Body of pancreas (tissue), 4 donors: ENCODE measurements at regions not wholly inside any gene's neighbourhood (a gene's known extent, or its start where the extent isn't known, plus 50 kb on each side); places are given as distances from the start of the nearest gene placed in this dataset.
"Not testable (repeated sequence)": the region's sequence is repeated elsewhere in the genome, so short reads cannot be mapped to it uniquely, and the experiment has no call there.

Experiments used
- ATAC-seq: fragments of 150-250 bp; one replicate; pipeline ENCODE4 v1.9.1; 2016
- DNase-seq, 4 donors: peaks; one replicate each; pipeline ENCODE4 v3.0.0-alpha.2; 2019
- H3K27ac ChIP-seq, 4 donors: fragments of 200-600 bp; sonication (generic); 1 replicate in 3 of 4; 2 replicates in 1 of 4; pipeline versions ENCODE4 v1.5.1 to v1.6.1; 2016 to 2019; ENCODE audit warnings: mild to moderate bottlenecking in 1 of 4, mixed read lengths in 1 of 4, moderate library complexity in 1 of 4
- H3K27me3 ChIP-seq, 2 donors: fragments of 200-600 bp; sonication (generic); one replicate each; pipeline ENCODE4 v1.6.0; 2016; ENCODE audit warnings: mild to moderate bottlenecking in 1 of 2
- H3K36me3 ChIP-seq, 2 donors: fragments of 200-600 bp; sonication (generic); replicated peaks in 1 of 2; 2 replicates each; pipeline ENCODE4 v1.5.1; 2016; ENCODE audit warnings: low read depth in 2 of 2; ENCODE audit not compliant: insufficient read depth in 1 of 2
- H3K4me1 ChIP-seq: fragments of 200-600 bp; sonication (generic); one replicate; pipeline ENCODE4 v1.6.0; 2016
- H3K4me3 ChIP-seq, 2 donors: fragments of 200-600 bp; sonication (generic); 1 replicate in 1 of 2; 2 replicates in 1 of 2; pipeline ENCODE4 v1.5.1; 2016 to 2019
- H3K9me3 ChIP-seq, 3 donors: fragments of 200-600 bp; sonication (generic); 1 replicate in 2 of 3; 2 replicates in 1 of 3; pipeline ENCODE4 v1.5.1; 2016
- POLR2A ChIP-seq, 3 donors: fragments of 450-650 bp; IDR thresholded peaks; one replicate each; pipeline ENCODE4 v1.6.1; 2016; ENCODE audit warnings: antibody characterized with exemption in 3 of 3, mild to moderate bottlenecking in 2 of 3
- WGBS, 2 donors: methylation state at CpG; one replicate each; pipeline ENCODE4 v1.1.5; 2017; 5-methylcytosine and 5-hydroxymethylcytosine counted together
- intact Hi-C: fragments of 100-400 bp; cut with DNase I; formaldehyde crosslinking; loops from one replicate; pipeline ENCODE4 v1.15.1; 2023
- TF ChIP-seq, protein P1 (sequence below), 7 experiments: fragments of 450-650 bp in 4 of 7; fragments of 200-600 bp in 3 of 7; sonication (generic) in 3 of 7; IDR thresholded peaks; one replicate each; pipeline ENCODE4 v1.5.1; 2016 to 2019; ENCODE audit warnings: antibody characterized with exemption in 7 of 7

DNA sequence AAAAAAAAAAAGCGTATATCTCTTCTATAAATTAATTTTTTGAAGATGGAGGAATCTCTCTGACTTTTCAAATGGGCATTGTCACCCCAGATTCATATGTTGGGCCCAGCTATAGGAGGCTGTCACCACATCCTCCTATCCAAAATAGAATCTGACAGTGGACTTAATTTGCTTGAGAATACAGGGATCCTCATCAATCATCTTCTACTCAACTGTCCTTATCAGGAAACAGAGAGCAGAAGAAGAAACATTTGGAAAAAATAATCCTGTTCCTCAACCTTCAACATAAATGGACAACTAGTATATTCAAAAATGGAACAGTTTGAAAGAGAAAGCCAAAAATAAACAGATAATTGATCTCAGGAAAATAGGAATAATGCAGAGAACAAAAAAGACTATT lies 725.4 kb upstream of the INTU start:
- H3K27ac ChIP-seq = no peak overlapping the region
- 26 to 29% methylated on average over 1 of the region's 1 CpG for WGBS, 2 donors
- no peak for ATAC-seq
- no peaks in the 10 kb centered on the region for H3K27me3 ChIP-seq
- no peak overlapping the region for H3K4me3 ChIP-seq
- no peaks in the 10 kb centered on the region for H3K36me3 ChIP-seq
- TF ChIP-seq, protein P1, sequence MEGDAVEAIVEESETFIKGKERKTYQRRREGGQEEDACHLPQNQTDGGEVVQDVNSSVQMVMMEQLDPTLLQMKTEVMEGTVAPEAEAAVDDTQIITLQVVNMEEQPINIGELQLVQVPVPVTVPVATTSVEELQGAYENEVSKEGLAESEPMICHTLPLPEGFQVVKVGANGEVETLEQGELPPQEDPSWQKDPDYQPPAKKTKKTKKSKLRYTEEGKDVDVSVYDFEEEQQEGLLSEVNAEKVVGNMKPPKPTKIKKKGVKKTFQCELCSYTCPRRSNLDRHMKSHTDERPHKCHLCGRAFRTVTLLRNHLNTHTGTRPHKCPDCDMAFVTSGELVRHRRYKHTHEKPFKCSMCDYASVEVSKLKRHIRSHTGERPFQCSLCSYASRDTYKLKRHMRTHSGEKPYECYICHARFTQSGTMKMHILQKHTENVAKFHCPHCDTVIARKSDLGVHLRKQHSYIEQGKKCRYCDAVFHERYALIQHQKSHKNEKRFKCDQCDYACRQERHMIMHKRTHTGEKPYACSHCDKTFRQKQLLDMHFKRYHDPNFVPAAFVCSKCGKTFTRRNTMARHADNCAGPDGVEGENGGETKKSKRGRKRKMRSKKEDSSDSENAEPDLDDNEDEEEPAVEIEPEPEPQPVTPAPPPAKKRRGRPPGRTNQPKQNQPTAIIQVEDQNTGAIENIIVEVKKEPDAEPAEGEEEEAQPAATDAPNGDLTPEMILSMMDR (IDR thresholded peaks at IDR 0.05) = no peak
- TF ChIP-seq POLR2A (IDR thresholded peaks at IDR 0.05) = no peak
- H3K4me1 ChIP-seq = no peaks in the 10 kb centered on the region
- DNase-seq = no peak
- intact Hi-C loops = no loop called here
- no peaks in the 10 kb centered on the region for H3K9me3 ChIP-seq

DNA sequence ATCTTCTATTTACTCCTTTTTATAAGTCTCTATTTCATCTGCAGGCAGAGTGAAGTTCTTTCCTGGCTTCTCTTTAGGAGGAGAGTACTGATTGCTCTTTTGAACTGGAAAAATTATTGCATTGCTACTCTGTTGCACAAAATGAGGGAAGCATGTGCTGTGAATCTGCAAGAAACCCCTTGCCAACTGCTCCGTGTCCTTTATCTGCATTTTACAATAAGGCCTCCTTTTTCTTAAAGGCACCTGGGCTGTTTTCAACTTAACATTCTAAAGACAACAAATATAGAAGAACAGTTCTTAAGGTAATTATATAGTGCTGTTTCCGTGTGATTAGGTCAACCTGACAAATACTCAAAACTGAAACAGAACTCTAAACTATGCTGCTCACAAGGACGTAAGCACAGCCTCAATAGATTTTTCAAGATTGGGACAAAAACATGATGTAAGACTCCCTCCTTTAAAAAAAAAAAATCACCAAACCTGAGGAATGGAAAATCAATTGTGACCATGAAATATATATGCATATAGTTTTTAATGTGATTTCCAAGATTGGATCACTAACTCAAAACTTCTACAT lies 716.6 kb upstream of the INTU start:
- ATAC-seq = no peak
- WGBS, 2 donors = 29 to 40% methylated on average over 3 of the region's 3 CpGs

DNA sequence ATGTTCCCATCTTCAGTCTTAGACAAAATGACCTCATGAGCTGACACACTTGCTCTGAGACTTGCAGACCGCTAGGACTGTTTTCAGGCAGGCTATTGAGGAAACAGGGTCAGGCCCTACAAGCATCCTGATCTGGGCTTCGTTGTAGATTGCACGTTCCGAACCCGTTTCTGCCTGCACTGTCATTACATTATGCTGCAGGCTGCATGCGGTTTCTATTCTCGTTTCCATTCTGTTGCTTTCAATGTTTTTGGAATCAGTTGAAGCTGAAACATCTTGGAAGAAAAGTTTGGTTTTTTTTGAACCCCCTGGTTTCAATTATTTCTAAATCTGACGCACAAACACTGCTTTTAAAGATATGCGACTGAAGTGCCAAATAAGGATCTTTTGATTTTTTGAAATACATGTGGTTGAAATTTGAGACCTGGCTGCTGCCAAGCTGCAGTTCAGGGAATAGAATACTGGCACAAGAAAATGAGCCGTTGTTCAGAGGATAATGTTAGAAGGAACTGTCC lies 716.1 kb upstream of the INTU start:
- TF ChIP-seq POLR2A (IDR thresholded peaks at IDR 0.05) = no peak
- TF ChIP-seq, protein P1 (IDR thresholded peaks at IDR 0.05) = no peak
- 55 to 62% methylated on average over 10 of the region's 10 CpGs for WGBS, 2 donors
- Histone ChIP-seq H3K4me3 (no peak overlapping the region), H3K4me1 (no peaks in the 10 kb centered on the region), H3K27ac (no peak overlapping the region), H3K36me3 (no peaks in the 10 kb centered on the region), H3K27me3 (no peaks in the 10 kb centered on the region), H3K9me3 (no peaks in the 10 kb centered on the region)
- intact Hi-C loops = no loop called here
- ATAC-seq (no peak), DNase-seq (no peak)

More for the DNA sequence above, 716.6 kb upstream of the INTU start:
- no peaks in the 10 kb centered on the region for H3K9me3 ChIP-seq
- DNase-seq = no peak
- intact Hi-C loops = no loop called here
- no peaks in the 10 kb centered on the region for H3K27me3 ChIP-seq
- H3K36me3 ChIP-seq = no peaks in the 10 kb centered on the region
- no peaks in the 10 kb centered on the region for H3K4me1 ChIP-seq
- no peak overlapping the region for H3K4me3 ChIP-seq
- H3K27ac ChIP-seq = no peak overlapping the region
- TF ChIP-seq, protein P1 (IDR thresholded peaks at IDR 0.05) = no peak
- no peak for TF ChIP-seq POLR2A (IDR thresholded peaks at IDR 0.05)

DNA sequence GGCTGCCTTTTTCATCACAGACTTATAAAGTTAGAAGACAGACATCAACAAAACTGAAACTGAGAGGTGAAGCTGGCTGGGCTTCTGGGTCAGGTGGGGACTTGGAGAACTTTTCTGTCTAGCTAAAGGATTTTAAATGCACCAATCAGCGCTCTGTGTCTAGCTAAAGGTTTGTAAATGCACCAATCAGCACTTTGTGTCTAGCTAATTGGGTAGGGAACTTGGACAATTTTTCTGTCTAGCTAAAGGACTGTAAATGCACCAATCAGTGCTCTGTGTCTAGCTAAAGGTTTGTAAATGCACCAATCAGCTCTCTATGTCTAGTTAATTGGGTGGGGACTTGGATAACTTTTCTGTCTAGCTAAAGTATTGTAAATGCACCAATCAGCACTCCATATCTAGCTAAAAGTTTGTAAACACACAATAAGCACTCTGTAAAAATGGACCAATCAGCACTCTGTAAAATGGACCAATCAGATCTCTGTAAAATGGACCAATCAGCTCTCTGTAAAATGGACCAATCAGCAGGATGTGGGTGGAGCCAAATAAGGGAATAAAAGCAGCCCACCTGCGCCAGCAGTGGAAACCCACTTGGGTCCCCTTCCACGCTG lies 710.3 kb upstream of the INTU start:
- intact Hi-C loops, H3K36me3 ChIP-seq, H3K9me3 ChIP-seq: not testable (repeated sequence)

DNA sequence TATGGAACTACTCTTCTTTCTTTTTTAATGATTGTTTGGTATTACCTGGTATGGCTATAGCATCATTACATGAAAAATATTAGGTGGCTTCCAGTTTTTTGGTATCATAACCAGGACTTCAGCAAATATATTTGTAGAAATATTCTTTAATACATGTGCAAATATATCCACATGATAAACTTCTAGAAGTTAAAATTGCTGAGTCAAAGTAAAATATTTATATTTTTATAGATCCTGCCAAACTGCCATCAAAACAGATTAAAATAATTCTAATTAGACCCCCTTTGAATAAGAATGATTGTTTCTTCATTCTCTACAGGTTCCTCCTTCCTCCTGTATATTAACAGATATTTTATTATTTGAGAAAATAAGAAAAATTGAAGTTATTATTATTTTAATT lies 708.5 kb upstream of the INTU start:
- ATAC-seq (no peak), DNase-seq (no peak)
- TF ChIP-seq POLR2A (IDR thresholded peaks at IDR 0.05) = no peak
- TF ChIP-seq, protein P1 (IDR thresholded peaks at IDR 0.05) = no peak
- H3K4me3 ChIP-seq = no peak overlapping the region
- no peak overlapping the region for H3K27ac ChIP-seq
- H3K4me1 ChIP-seq = no peaks in the 10 kb centered on the region
- H3K27me3 ChIP-seq = no peaks in the 10 kb centered on the region
- intact Hi-C loops = no loop called here
- H3K36me3 ChIP-seq = no peaks in the 10 kb centered on the region
- no peaks in the 10 kb centered on the region for H3K9me3 ChIP-seq

More for the DNA sequence above, 710.3 kb upstream of the INTU start:
- not testable (repeated sequence) for H3K4me1 ChIP-seq, DNase-seq, H3K27ac ChIP-seq, ATAC-seq, H3K4me3 ChIP-seq, H3K27me3 ChIP-seq
- WGBS, 2 donors = 81 to 89% methylated on average over 3 of the region's 3 CpGs

DNA sequence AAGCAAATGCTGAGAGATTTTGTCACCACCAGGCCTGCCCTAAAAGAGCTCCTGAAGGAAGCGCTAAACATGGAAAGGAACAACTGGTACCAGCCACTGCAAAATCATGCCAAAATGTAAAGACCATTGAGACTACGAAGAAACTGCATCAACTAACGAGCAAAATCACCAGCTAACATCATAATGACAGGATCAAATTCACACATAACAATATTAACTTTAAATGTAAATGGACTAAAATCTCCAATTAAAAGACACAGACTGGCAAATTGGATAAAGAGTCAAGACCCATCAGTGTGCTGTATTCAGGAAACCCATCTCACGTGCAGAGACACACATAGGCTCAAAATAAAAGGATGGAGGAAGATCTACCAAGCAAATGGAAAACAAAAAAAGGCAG lies 702.7 kb upstream of the INTU start:
- intact Hi-C loops = not testable (repeated sequence)

More for the DNA sequence above, 702.7 kb upstream of the INTU start:
- not testable (repeated sequence) for DNase-seq, ATAC-seq, H3K27me3 ChIP-seq, H3K4me1 ChIP-seq, H3K27ac ChIP-seq, H3K9me3 ChIP-seq, H3K36me3 ChIP-seq, H3K4me3 ChIP-seq
- WGBS, 2 donors = 29 to 63% methylated on average over 3 of the region's 4 CpGs
